T-helper 1 cell (primary cell): ENCODE measurements at regions not wholly inside any gene's neighbourhood (a gene's known extent, or its start where the extent isn't known, plus 50 kb on each side); places are given as distances from the start of the nearest gene placed in this dataset.
"Not testable (repeated sequence)": the region's sequence is repeated elsewhere in the genome, so short reads cannot be mapped to it uniquely, and the experiment has no call there.

Source experiments
- DNase-seq, 5 donors: peaks; one replicate each; pipeline ENCODE4 v3.0.0-alpha.2; 2012 to 2020

DNA sequence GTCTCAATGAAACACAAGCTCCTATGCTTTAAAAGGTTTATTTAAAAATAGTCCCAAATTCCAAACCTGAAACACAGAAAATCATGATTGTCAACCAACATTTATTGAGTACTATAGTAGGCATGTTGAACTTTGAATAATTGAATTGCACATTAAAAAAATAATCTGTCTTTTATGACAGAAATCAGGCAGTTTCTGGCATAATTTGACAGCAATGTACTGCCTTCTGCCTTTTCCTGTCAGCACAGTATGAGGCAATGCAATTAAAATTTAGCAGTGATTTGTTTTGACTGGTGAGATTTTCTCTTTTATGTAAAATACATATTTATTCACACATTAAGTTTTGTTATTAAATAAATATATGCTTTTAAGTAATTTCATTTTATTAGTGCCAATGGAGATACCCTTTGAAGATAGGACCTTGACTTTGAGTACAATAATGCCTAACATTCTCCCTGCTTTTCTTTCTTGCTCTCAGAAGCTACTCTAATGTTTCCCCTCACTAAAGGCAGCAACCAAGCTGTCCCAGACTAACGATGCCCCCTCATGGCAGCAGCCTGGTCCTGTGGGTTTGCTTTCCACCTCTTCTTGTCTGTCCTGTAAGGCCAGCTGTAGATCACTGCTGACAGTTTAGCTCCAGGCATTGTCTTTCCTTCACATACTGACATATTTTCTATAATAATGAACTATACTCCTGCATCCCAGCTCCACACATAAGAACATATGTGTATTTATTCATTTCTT, 346.7 kb downstream of the IL20RB start:
- DNase-seq: no peak

DNA sequence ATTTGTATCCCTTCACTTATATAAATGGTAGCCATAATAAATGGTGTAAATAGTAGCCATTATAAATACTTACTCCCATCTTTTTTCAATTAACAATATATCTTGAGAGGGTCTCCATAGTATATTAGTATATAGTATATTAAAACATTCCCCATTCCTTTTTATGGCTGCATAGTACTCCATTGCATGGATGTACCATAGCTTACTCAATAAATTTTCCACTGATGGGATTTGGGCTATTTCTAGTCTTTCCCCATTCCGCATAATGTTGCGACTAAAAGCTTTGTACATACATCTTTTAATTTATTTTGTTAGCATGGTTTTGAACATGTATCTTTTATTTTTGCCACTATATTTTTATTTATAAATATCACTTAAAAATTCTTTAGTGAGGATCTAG, 366.3 kb downstream of the IL20RB start:
- no peak for DNase-seq

DNA sequence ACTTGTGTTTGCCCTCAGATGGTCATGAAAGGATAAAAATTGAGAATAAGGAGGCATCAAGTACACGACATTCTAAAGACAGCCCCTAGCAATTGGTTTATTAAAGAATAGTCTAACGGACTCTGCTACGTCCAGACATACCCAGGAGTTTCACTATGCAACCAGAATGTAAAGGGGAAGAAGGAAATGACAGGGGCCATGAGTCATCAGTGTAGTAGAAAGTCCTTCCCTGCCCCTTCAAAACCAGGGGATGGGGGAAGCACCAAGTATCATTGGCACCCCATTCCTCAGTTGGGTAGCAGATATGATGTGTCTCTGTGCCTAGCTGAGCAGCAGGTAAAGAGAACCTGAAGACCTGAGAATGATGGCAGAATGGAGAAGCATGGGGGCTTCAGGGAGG, 367.4 kb downstream of the IL20RB start:
- no peak for DNase-seq

DNA sequence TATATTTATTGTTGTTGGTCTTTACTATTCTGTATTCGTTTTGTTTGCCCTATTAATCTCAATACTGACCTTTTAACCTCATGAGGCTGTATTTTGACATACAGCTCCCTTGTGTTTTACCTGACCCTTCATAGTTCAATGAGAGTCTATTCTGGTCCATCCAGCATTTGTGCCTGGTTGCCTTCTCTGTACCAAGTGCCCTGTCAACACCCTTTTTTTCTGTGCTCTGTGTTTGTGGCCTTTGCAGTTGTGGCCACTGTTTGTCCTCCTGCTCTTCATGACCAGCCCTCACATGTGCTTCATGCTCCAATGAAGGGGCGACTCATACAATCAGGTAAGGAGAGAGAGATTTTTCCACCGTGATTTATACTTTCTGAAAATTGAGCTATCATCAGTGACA, 368.2 kb downstream of the IL20RB start:
- DNase-seq: no peak

DNA sequence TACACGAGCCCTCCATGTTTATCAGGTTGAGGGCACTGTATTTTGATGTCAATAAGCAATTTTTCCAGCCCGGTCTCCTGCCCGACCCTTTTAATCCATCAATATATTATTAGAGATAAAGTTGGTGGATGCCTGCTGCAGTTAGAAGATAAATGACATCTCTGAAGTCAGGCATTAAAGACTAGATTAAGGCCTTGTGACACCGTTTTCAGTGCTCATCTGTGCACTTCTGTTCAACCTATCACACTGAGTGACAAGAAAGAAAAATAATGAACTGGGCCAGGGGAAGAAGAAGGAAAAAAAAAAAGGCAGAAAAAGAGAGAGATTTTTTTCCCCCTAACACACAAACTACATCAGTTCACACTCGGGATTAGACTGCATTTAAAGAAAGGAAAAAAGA, 371.8 kb downstream of the IL20RB start:
- DNase-seq: no peak

DNA sequence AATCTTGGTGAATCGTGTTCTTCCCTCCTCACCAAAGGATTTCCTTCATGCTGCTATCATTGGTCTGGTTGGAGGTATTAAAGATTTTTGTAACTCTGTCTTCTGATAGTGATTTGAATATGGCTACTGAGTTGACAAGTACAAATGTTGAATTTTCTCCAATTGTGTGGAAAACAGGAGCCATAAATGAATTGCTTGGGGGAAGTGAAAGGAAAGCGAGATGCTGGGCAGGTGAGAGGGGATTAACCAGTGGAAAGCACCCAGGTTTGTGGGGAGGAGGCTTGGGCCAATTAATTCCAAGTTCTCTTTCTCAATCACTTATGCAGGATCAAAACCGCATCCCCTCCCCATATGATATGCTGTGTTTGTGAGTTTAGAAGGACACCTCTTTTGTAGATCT, 372.5 kb downstream of the IL20RB start:
- DNase-seq: no peak

DNA sequence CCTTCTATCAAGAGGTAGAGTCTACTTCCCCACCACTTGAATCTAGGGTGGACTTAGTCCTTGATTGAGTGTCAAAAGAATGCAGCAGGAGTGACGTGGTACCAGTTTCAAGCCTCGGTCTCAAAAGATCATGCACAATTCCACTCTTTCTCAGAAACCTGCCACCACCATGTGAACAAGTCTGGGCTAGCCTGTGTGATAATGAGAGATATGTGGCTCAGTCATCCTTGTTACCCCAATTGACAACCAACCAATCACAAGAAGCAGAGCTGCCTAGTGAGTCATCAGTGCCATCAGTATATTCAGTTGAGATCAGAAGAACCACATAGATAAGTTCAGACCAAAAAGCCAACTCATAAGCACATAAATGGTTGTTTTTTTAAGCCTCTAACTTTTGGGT, 374.5 kb downstream of the IL20RB start:
- DNase-seq: no peak

DNA sequence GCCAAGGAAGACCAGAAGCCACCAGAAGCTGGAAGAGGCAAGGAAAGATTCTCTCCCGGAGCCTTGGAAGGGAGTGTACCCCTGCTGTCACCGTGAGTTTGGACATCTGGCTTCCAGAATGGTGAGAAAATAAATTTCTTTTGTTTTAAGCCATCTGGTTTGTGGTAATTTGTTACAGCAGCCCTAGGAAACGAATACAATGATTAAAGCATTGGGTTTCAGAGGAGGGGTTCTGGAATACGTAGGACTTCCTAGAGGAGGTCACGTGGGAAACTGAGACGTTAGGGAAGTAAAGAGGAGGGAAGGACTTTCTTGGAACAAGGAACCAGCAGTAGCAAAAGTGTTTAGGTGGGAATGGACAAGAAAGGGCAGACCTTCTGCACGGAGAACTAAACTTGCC, 377.7 kb downstream of the IL20RB start:
- no peak for DNase-seq

DNA sequence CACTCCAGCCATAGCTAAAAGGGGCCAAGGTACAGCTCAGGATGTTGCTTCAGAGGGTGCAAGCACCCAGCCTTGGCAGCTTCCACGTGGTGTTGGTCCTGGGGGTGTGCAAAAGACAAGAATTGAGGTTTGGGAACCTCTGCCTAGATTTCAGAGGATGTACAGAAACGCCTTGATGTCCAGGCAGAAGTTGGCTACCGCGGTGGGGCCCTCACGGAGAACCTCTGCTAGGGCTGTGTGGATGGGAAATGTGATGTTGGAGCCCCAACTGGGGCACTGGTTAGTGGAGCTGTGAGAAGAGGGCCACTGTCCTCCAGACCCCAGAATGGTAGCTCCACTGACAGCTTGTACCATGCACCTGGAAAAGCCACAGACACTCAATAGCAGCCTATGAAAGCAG, 380.6 kb downstream of the IL20RB start:
- DNase-seq: not testable (repeated sequence)

DNA sequence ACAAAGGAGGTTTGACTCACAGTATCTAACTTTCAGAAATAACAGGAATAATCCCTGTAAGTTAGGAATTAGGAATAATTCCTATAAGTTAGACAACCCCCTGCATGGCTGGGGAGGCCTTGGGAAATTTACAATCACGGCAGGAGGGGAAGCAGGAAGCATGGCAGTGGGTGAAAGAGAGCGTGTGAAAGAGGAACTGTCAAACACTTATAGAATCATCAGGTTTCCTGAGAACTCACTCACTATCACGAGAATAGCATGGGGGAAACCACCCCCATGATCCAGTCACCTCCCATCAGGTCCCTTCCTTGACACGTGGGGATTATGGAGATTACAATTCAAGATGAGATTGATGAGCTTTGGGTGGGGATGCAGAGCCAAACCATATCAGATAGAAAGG, 385.5 kb downstream of the IL20RB start:
- no peak for DNase-seq

DNA sequence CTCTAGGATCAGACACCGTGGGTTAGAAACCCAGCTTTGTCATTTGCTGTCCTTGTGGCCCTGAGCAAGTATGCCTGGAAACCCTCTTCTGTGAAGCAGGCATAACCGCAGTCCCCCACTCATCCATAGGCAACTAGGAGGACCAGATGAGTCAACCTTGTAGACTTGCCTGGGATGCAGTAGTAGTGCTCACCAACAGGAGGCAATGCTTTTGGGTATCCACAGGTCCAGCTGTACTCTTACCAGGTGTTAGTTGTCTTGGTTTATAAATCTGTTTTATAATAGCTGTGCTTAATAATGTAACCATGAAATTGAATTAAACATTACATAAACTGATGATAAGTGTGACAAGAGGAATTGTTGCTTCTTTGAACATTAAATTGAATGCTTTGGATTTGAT, 389.3 kb downstream of the IL20RB start:
- DNase-seq: no peak

DNA sequence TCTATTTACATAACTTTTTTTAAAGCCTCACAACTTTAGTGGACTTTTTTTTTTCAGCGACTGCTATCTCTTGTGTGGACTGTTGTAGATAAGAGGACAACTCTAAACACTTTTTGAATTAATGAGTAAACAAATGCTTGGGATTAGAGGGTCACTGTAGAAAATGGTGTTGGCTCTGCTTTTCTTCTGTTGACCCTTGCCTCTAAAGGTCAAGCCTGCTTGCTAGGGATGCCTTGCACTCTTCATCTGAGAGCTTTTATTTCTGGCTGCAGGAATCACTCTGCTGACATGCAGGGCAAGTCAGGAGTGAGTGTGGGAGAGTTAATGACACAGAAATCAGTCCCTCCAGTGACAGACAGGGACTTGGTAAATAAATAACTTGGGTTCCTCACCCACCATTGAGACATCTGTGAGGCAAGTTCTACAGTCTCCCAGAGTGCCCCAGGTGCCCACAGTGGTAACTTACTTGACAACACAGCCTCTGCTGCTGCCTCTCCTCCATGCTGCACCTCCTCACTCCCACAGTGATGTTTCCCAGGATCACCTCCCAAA, 390.1 kb downstream of the IL20RB start:
- DNase-seq: no peak

DNA sequence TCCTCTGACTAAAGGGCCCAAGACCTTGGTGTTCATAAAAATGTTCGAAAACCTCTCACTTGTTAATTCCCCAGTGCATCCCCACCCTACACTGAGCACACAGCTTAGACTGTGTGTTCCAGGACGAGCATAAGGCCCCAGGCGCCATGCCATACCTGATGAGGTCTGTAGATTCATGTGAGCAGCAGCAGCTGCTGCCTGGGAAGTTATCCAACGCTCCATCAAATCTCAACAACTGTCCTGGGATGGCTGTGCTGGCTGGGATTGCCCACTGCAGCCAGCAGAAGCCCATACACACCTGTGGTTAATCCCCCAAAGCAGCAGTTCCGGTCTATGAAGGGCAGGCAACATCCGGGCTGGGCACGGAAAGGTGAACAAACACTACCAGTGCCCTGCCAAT, 391.2 kb downstream of the IL20RB start:
- no peak for DNase-seq

DNA sequence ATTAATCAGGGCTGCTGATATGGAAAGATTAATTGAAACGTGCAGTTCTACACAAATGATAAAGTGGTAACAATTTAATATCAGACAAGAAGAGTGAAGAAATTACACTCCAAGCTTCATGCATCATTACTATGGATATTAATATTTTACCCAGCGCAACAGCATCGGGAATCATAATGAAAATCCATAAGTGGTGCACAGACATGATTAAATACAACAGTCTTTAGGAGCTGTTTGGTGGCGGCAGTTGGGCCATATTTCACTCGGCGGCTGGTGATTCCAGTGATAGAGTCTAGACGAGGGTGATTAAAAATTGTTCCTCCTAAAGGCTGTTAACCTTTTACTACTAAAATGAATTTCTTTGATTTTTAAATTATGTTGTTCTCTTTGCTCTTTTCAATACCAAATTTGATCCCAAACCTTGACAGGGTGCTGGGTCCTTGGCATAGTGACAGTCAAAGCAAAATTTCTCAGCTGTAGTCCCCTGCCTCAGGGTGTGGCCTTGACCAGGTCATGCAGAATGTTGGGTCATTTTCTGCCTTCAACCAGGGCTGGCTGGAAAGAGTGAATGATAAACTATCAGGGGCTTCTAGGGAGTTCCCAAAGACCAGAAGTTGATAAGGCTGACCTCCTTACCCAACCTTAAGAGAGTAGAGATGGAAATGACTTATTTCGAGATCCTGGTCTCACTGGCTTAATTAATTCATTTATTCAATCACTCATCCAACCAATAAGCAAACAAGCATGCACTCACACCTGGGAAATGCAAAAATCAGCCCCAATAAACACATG, 392.0 kb downstream of the IL20RB start:
- no peak for DNase-seq

DNA sequence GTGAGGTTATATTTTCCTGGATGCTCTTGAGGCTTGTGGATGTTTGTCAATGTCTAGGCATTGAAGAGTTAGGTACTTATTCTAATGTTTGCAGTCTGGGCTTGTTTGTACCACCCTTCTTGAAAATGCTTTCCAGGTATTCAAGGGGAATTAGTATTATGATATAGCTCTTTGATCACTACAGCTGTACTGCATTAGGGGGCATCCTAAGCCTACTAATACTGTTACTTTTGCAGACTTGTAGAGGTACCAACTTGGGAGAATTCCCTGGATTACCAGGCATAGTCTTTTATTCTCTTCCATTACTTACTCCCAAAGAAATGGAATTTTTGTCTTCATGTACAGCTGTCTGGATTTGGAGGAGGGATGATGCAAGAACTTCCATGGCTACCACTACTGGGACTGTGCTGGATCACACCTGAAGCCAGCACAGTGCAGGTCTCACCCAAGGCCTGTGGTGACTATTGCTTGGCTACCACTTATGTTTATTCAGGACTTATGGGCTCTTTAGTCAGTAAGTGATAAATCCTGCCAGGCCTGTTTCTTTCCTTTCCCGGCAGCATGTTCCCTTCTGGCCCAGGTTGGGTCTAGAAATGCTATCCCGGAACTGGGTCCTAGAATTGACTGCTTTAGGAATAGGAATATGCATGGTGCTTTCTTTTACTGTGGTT, 402.9 kb downstream of the IL20RB start:
- no peak for DNase-seq

DNA sequence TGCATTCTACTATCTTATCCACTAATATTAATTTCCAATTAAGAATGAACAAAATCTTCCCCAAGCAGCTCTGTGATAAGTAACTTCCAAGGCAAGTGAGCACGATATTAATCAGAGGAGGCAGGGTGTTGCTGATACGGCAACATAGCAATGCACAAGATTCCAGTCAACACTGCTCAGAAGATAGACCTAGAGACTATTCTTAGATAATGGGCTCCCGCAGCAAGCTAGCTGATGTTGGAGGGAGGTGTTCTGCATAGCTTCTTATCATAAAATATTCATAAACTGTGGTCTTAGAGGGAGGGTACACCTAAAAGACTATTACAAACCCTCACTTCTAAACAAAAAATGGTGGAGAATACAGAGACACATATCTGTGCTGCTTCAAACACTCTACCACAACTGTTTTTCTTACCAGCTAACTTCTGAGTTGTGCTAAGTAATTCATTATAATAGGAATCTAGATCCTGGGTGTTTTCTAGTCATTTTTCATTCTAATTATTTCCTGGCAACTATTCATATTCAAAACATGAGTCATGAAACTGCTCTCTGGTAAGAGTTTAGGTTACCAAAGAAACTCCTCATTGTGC, 382.0 kb upstream of the SOX14 start:
- DNase-seq: no peak

DNA sequence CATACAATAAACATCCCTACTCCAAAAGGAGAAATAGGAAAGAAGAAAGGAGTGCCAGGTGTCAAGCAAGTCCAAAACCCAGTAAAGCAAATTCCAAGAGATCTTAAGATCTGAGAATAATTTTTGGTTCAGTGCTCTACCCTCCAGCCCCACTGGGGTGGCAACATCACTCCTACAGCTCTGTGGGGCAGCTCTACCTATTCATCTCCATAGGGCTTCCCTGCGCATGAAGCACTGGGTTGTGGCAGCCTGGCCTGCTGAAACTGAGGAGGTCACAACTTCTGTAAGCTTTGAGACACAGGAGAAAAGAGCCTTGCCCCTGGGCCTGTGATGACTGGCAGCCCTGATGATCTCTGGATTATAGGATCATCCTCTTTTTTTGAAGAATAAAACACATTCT, 378.2 kb upstream of the SOX14 start:
- no peak for DNase-seq

DNA sequence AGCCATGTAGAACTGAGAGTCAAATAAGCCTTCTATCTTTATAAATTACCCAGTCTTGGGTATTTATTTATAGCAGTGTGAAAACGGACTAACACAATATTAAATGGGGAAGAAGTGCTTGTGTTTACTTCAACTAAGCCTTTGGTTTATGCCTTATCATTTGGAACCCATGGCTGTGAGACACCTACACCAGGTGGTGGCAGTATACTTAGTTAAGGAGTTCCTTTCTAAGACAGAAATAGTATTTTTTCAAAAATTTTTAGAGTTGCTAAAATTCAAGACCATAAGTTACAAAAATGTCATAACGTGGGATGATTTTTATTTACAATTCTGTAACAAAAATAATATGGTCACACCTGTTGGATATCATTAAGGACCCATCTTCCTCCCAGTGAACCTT, 354.5 kb upstream of the SOX14 start:
- no peak for DNase-seq

DNA sequence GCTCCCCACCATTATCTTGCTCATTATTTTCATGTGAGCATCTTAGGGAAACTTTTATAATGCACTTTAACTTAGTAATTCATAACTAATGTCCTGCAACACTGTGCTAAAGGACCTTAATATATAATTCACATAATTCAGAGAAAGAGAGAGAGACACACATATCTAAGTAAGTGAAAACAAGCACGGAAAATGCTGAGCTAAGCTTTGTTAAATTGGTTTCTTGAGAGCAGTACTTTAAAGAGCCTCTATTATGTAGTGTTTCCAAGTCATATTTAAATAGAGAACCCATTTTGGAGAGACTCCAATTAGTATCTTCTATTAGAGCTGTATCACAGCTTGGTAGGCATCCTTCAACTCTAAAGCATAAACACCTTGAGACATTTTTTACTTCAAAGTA, 354.1 kb upstream of the SOX14 start:
- no peak for DNase-seq

DNA sequence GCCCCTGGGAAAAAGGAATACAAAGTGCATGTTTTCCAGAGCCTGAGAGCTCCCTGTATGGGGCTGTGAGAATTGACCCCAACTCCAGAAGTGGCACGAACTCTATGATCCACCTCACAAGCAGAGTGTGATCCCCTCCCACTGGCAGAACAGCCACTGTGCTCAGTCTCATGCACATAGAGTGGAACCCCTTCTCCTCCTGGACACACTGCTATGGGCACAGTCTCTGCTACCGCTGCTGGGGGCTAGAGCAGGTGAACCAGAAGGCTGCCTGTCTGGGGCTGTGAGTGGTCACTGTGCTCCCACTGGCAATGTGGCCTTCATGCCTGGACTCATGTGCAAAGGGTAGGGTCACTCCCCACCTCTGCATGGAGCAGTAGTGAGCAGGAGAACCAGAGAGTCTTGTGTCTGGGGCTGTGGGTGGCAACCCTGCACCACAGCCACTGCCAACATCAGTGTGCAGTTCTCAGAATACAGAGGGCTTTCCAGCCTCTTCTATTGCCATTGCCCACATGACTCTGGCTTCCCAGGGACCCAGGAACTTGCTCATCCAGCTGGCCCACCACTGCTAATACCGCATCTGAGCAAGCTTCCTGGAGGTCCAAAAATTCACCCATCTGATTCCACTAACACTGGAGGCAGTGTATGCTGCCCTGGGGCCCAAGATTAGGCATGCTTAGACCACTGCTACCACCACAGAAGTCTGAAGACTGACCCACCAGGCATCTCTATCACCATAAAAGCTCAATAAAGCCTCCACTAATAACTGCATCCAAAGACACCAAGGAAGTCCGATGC, 343.7 kb upstream of the SOX14 start:
- no peak for DNase-seq

DNA sequence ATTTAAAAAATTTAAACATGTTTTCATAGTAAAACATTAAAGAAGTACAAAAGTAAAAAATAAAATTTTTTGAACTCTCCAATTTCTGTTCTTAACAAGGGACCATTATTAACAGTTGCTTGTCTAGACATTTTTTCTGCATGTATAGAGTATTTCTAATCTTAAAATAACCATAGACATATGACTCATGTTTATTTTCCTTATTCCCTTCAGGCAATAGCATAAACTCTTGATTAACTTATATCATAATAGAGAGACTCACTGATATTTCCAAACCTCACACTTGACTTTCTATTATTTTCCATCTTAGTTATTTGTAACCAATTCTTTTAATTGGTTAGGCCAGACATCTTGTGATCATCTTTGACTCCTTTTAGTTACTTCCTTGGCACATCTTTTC, 325.6 kb upstream of the SOX14 start:
- DNase-seq: no peak

DNA sequence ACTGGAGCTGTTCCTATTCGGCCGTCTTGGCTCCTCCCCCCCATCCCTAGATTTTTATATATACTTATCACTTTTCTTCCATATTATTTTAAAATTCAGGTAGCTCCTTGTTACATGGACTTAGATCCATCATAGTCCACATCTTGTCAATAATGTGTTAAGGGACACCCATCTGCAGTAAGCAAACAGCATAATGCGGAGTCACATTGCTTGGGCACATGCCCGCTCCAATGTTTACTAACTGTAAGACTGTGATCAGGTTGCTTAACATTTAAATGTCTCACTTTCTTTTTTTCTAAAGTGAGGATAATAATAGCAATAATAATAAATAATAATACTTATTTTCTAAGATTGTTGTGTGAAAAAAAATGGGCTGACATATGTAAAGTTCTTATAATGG, 303.2 kb upstream of the SOX14 start:
- DNase-seq: no peak
